ENCODE measurements at regions not wholly inside any gene's neighbourhood (a gene's known extent, or its start where the extent isn't known, plus 50 kb on each side); places are given as distances from the start of the nearest gene placed in this dataset.

DNA sequence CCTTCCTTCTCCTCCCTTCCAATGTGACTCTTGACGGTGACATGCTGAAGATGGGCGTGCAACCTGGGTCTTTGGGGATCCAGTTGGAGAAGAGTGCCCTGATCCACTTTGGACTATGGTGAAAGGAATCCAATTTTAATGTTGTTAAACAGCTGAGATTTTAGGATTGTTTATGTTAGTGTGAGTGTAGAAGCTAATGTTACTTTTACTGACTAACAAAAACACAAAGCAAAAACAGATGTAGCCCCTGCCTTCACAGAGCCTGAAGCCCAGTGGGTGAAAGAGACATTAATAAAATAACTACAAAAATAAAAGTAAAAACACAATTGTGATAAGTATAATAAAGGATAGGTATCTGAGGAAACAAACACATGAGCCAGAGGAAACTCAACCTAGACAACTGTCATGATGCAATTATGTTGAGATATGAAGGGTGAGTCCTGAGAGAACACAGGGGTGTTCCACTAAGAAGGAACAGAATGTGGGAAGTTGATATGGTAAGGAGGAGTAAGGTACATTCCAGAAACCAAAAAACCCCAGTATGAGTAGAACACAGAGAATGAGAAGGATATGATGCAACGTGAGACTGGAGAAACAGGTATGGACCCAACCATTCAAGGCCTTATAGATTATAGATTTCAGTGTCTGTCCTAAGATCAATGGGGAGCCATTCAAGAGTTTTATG, 115.1 kb upstream of the PMFBP1 start:
- TF ChIP-seq, protein P1, sequence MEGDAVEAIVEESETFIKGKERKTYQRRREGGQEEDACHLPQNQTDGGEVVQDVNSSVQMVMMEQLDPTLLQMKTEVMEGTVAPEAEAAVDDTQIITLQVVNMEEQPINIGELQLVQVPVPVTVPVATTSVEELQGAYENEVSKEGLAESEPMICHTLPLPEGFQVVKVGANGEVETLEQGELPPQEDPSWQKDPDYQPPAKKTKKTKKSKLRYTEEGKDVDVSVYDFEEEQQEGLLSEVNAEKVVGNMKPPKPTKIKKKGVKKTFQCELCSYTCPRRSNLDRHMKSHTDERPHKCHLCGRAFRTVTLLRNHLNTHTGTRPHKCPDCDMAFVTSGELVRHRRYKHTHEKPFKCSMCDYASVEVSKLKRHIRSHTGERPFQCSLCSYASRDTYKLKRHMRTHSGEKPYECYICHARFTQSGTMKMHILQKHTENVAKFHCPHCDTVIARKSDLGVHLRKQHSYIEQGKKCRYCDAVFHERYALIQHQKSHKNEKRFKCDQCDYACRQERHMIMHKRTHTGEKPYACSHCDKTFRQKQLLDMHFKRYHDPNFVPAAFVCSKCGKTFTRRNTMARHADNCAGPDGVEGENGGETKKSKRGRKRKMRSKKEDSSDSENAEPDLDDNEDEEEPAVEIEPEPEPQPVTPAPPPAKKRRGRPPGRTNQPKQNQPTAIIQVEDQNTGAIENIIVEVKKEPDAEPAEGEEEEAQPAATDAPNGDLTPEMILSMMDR (IDR thresholded peaks at IDR 0.05): no peak
- no peak for TF ChIP-seq POLR2A (IDR thresholded peaks at IDR 0.05)

Data from right lobe of liver (tissue), 4 donors.